ENCODE measurements at regions not wholly inside any gene's neighbourhood (a gene's known extent, or its start where the extent isn't known, plus 50 kb on each side); places are given as distances from the start of the nearest gene placed in this dataset.

- H3K4me3 ChIP-seq (ENCODE audit: low read length) = no peak overlapping the region
- no peak for TF ChIP-seq CTCF (IDR thresholded peaks at IDR 0.05; ENCODE audit: insufficient read depth, low read depth, low read length, missing control alignments)
- DNase-seq (ENCODE audit: low read depth) = no peak
These were observed 92.5 kb upstream of the MED13L start for GRCh38 chr12:116370004-116370404.

- no peak overlapping the region for H3K4me3 ChIP-seq (ENCODE audit: low read length)
- DNase-seq (ENCODE audit: low read depth) = no peak
- no peak for TF ChIP-seq CTCF (IDR thresholded peaks at IDR 0.05; ENCODE audit: insufficient read depth, low read depth, low read length, missing control alignments)
These were observed 93.5 kb upstream of the MED13L start for GRCh38 chr12:116370886-116371580.

GRCh38 chr12:116372815-116373214 lies 95.3 kb upstream of the MED13L start:
- H3K4me3 ChIP-seq (ENCODE audit: low read length) = no peak overlapping the region
- TF ChIP-seq CTCF (IDR thresholded peaks at IDR 0.05; ENCODE audit: insufficient read depth, low read depth, low read length, missing control alignments) = no peak
- DNase-seq (ENCODE audit: low read depth) = no peak

GRCh38 chr12:116373572-116374206 lies 96.2 kb upstream of the MED13L start:
- no peak for DNase-seq (ENCODE audit: low read depth)
- H3K4me3 ChIP-seq (ENCODE audit: low read length) = no peak overlapping the region
- no peak for TF ChIP-seq CTCF (IDR thresholded peaks at IDR 0.05; ENCODE audit: insufficient read depth, low read depth, low read length, missing control alignments)

GRCh38 chr12:116374207-116374606 lies 96.7 kb upstream of the MED13L start:
- DNase-seq (ENCODE audit: low read depth) = no peak
- no peak overlapping the region for H3K4me3 ChIP-seq (ENCODE audit: low read length)
- TF ChIP-seq CTCF (IDR thresholded peaks at IDR 0.05; ENCODE audit: insufficient read depth, low read depth, low read length, missing control alignments) = no peak

GRCh38 chr12:116375278-116375842 lies 97.9 kb upstream of the MED13L start:
- no peak for TF ChIP-seq CTCF (IDR thresholded peaks at IDR 0.05; ENCODE audit: insufficient read depth, low read depth, low read length, missing control alignments)
- DNase-seq (ENCODE audit: low read depth) = no peak
- no peak overlapping the region for H3K4me3 ChIP-seq (ENCODE audit: low read length)

Data from epithelial cell of esophagus (primary cell).